HG02759 (cell line): ENCODE measurements at regions not wholly inside any gene's neighbourhood (a gene's known extent, or its start where the extent isn't known, plus 50 kb on each side); places are given as distances from the start of the nearest gene placed in this dataset.
"Not testable (repeated sequence)": the region's sequence is repeated elsewhere in the genome, so short reads cannot be mapped to it uniquely, and the experiment has no call there.

Source experiments
- ATAC-seq: cut with Tn5 transposase; IDR thresholded peaks from one replicate; pipeline ENCODE4 v1.9.1; 2021; ENCODE audit warnings: mild to moderate bottlenecking, moderate library complexity; ENCODE audit not compliant: unreplicated experiment

GRCh38 chr11:43172477-43172876 lies 139.3 kb upstream of the API5 start:
- ATAC-seq = no peak

DNA sequence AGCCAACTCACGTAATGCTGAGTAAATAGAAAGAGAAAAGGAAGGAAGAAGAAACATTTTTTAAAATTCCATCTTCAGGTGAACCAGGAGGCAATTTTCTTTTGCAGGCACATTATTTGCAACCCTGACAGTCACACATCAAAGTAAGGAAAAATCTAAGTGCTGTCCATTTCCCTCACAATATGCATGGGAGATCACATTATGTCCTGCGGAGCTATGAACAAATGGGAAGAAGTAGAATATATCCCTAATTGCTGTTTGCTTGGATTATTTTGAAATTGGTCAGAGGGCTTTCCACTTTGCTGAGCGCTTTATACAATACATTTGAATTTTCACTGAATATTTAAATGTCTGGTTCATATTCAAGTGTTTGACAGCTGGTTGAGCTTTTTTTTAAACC lies 133.8 kb upstream of the API5 start:
- no peak for ATAC-seq

DNA sequence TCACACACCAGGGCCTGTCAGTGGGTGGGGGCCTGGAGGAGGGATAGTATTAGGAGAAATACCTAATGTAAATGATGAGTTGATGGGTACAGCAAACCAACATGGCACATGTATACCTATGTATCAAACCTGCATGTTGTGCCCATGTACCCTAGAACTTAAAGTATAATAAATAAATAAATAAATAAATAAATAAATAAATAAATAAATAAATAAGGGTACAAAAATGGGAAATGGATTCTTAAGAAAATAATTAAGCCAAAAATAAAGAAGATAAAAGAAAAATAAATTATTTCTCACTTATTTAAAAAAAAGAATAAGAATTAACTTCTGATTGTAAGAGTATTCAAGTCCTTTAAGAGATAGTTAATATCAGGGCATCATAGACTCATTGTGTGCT lies 117.3 kb upstream of the API5 start:
- not testable (repeated sequence) for ATAC-seq

DNA sequence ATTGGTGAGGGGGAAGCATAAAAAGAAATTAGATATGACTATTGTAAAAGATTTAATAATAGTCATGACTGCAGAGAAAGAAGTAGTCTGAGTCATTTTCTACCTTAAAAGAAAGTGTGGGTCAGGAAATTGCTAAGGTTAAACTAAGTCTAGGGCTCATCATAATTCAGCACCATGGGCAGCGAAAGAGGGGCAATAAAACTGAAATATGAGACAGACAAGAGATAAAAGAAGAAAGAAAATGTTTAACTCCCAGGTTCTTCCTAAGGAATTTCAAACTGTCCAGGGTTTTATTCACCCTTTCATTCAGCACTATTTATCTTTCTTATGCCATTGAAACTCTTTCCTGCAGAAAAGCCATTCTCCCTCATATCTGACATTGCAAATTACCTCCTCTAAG lies 114.4 kb upstream of the API5 start:
- ATAC-seq = no peak

DNA sequence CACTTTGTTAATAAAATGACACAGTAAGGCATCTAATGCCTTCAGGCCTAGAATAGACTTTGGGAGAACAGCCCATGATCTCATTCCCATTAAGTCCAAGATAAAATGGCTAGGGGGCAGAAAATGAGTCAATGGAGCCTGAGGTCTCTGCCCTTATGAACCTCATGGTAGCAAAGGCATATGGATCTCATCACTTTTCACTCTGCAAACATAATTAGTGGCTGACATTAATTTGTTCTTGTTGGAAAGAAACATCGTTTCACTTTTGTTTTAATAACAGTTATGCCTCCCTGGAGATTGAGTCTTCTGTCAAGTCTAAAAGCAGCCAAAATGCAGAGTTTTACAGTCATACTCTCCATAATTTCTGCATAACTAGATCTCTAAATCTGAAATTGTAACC lies 111.8 kb upstream of the API5 start:
- ATAC-seq = no peak

GRCh38 chr11:43212279-43212678 lies 99.5 kb upstream of the API5 start:
- ATAC-seq = no peak

GRCh38 chr11:43214471-43214870 lies 97.3 kb upstream of the API5 start:
- ATAC-seq = no peak

GRCh38 chr11:43217849-43218248 lies 93.9 kb upstream of the API5 start:
- ATAC-seq = no peak

DNA sequence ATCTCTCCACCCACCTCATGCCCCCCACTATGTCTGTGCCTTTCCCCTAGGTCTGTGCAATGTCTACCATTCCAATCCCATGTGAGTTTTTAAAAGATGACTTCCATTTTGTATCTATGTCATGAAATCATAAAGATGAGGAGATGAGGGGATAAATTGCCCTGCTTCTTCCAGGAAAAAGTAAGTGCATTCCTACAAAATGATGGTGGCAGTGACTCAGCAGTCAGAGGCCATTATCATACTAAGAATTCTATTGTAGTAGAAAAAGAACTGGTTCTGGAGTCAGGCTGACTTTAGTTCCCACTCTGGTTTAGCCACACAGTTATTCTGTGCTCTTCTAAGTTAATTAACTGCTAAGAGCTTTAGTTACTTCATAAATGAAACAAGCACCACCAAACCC lies 89.6 kb upstream of the API5 start:
- ATAC-seq = no peak

- ATAC-seq = no peak
These were observed 88.8 kb upstream of the API5 start for GRCh38 chr11:43223026-43223425.

DNA sequence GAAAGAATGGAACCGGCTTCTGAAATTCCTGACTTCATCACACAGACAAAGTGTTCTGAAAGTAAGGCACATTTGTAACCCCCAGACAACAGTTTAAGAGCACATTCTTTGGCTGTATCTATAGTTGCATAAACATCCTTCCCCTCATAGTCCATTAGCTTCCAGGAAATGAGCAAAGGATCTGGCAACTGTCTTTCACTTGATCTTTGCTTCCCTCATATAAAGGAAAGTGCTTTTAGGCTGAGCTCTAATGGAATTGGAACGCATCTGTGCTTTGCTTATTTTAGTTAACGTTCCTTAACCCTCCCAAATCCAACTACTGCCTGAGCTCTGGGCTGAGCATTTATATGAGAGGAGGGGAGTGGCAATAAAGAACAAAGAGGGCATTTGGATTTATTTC lies 76.9 kb upstream of the API5 start:
- ATAC-seq = no peak

- no peak for ATAC-seq
These were observed 73.5 kb upstream of the API5 start for GRCh38 chr11:43238341-43238740.

GRCh38 chr11:43239791-43240190 lies 72.0 kb upstream of the API5 start:
- no peak for ATAC-seq

DNA sequence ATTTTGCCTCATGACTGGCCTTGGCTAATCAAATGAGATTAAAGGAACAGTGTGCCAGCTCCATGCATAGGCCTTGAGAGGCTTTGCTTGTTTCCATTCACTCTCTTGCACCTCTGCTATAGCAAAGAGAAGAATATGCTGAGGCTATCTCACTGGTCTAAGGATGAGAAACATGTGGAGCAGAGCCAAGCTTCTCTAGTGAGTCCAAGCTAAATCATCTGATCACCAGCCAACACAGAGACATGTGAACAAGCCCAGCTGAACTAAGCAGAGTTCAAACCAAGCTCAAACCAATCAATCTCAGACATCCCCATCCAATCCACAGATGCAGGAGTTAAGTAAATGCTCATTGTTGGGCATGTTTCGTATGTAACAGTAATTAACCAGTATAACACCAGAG lies 69.4 kb upstream of the API5 start:
- no peak for ATAC-seq

DNA sequence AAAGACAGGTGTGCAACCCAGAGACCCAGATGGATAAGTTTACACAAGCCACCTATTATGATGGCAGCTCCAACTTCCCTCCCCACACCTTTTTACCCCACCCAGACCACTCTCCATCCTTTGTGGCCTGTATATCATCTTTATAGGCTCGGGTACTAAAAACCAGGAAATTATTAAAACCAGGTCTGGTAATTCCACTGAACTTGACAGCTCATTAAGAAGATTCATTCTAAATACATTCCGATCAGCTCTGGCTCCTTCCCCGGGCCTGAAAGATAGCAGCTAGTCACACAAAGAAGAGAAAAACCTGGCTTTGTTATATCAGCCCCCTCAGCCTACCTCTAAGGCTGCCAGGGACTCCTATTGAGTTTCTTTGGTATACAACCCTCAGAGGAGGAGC lies 67.9 kb upstream of the API5 start:
- no peak for ATAC-seq

GRCh38 chr11:43245466-43245865 lies 66.3 kb upstream of the API5 start:
- ATAC-seq = no peak

DNA sequence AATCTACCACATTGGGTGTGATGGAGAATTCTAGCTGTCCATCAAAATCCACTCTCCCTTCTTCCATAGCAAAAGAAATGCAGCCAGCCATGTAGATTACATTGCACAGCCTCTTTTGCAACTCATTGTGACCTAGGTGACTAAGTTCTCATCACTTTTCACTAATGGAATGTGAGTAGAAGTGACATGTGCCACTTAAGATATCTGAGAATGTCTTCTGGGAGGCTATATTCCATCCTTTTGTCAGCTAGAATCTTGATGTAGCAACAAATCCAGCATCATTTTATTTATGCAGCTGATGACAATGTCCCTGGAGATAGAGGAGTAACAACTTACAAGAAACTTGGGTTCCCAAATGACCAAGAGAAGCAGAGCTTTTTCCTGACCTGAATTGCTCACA lies 61.5 kb upstream of the API5 start:
- ATAC-seq = no peak

- ATAC-seq = no peak
These were observed 50.0 kb upstream of the API5 start for GRCh38 chr11:43261775-43262174.
